ENCODE measurements at regions not wholly inside any gene's neighbourhood (a gene's known extent, or its start where the extent isn't known, plus 50 kb on each side); places are given as distances from the start of the nearest gene placed in this dataset.

- Histone ChIP-seq H3K9me3 (ENCODE audit: low read depth, low read length) (no peaks in the 10 kb centered on the region), H3K36me3 (ENCODE audit: insufficient read depth, low read length) (no peaks in the 10 kb centered on the region), H3K4me3 (ENCODE audit: insufficient read depth, low read length) (no peak overlapping the region), H2AFZ (ENCODE audit: low read length) (no peak overlapping the region), H4K20me1 (ENCODE audit: insufficient read depth, low read length) (no peaks in the 10 kb centered on the region), H3K79me2 (ENCODE audit: insufficient read depth, low read length) (no peaks in the 10 kb centered on the region), H3K27ac (ENCODE audit: low read depth, low read length) (no peak overlapping the region), H3K4me2 (ENCODE audit: insufficient read depth, low read length) (no peak overlapping the region), H3K27me3 (ENCODE audit: insufficient read depth, low read length) (no peaks in the 10 kb centered on the region), H3K4me1 (ENCODE audit: insufficient read depth, low read length) (no peaks in the 10 kb centered on the region)
- no peak for TF ChIP-seq CTCF (IDR thresholded peaks at IDR 0.05; ENCODE audit: extremely low read depth, low read depth, low read length)
- DNase-seq (ENCODE audit: insufficient read length, low spot score, missing footprints) = no peak
Observed at GRCh38 chr2:15840969-15841368, 99.4 kb upstream of the MYCN start.

- no peak overlapping the region for H2AFZ ChIP-seq (ENCODE audit: low read length)
- no peak overlapping the region for H3K27ac ChIP-seq (ENCODE audit: low read depth, low read length)
- no peaks in the 10 kb centered on the region for H3K9me3 ChIP-seq (ENCODE audit: low read depth, low read length)
- H3K4me3 ChIP-seq (ENCODE audit: insufficient read depth, low read length) = no peak overlapping the region
- DNase-seq (ENCODE audit: insufficient read length, low spot score, missing footprints) = no peak
- no peaks in the 10 kb centered on the region for H3K27me3 ChIP-seq (ENCODE audit: insufficient read depth, low read length)
- TF ChIP-seq CTCF (IDR thresholded peaks at IDR 0.05; ENCODE audit: extremely low read depth, low read depth, low read length) = no peak
- no peaks in the 10 kb centered on the region for H3K36me3 ChIP-seq (ENCODE audit: insufficient read depth, low read length)
- H3K4me1 ChIP-seq (ENCODE audit: insufficient read depth, low read length) = no peaks in the 10 kb centered on the region
- no peak overlapping the region for H3K4me2 ChIP-seq (ENCODE audit: insufficient read depth, low read length)
- H4K20me1 ChIP-seq (ENCODE audit: insufficient read depth, low read length) = no peaks in the 10 kb centered on the region
- no peaks in the 10 kb centered on the region for H3K79me2 ChIP-seq (ENCODE audit: insufficient read depth, low read length)
Observed at GRCh38 chr2:15841776-15842560, 98.4 kb upstream of the MYCN start.

GRCh38 chr2:15842758-15843666 lies 97.3 kb upstream of the MYCN start:
- no peak for DNase-seq (ENCODE audit: insufficient read length, low spot score, missing footprints)
- H3K27me3 ChIP-seq (ENCODE audit: insufficient read depth, low read length) = no peaks in the 10 kb centered on the region
- no peaks in the 10 kb centered on the region for H3K36me3 ChIP-seq (ENCODE audit: insufficient read depth, low read length)
- H3K27ac ChIP-seq (ENCODE audit: low read depth, low read length) = no peak overlapping the region
- H3K79me2 ChIP-seq (ENCODE audit: insufficient read depth, low read length) = no peaks in the 10 kb centered on the region
- H2AFZ ChIP-seq (ENCODE audit: low read length) = no peak overlapping the region
- H4K20me1 ChIP-seq (ENCODE audit: insufficient read depth, low read length) = no peaks in the 10 kb centered on the region
- no peaks in the 10 kb centered on the region for H3K4me1 ChIP-seq (ENCODE audit: insufficient read depth, low read length)
- H3K4me2 ChIP-seq (ENCODE audit: insufficient read depth, low read length) = no peak overlapping the region
- H3K4me3 ChIP-seq (ENCODE audit: insufficient read depth, low read length) = no peak overlapping the region
- TF ChIP-seq CTCF (IDR thresholded peaks at IDR 0.05; ENCODE audit: extremely low read depth, low read depth, low read length) = no peak
- no peaks in the 10 kb centered on the region for H3K9me3 ChIP-seq (ENCODE audit: low read depth, low read length)

Measured in osteoblast (primary cell).